Cardiac muscle cell (in vitro differentiated cells and primary cell): ENCODE measurements at regions not wholly inside any gene's neighbourhood (a gene's known extent, or its start where the extent isn't known, plus 50 kb on each side); places are given as distances from the start of the nearest gene placed in this dataset.

Source experiments
- DNase-seq, 2 donors: peaks; one replicate each; pipeline versions ENCODE4 v3.0.0 to v3.0.0-alpha.2; 2010 to 2017; ENCODE audit warnings: low read depth in 1 of 2, low spot score in 1 of 2
- H3K27ac ChIP-seq: fragments of 200-600 bp; sonication (generic); 2 replicates; pipeline ENCODE4 v1.5.1; 2016
- H3K27me3 ChIP-seq: fragments of 200-600 bp; sonication (generic); 2 replicates; pipeline ENCODE4 v1.6.0; 2016; ENCODE audit warnings: control low read depth
- H3K36me3 ChIP-seq: fragments of 200-600 bp; sonication (generic); 2 replicates; pipeline ENCODE4 v1.5.1; 2016; ENCODE audit warnings: control low read depth
- H3K4me1 ChIP-seq: fragments of 200-600 bp; sonication (generic); 2 replicates; pipeline ENCODE4 v1.8.1; 2017; ENCODE audit warnings: low read depth, mild to moderate bottlenecking, mixed run types
- H3K4me3 ChIP-seq: fragments of 200-600 bp; sonication (generic); 2 replicates; pipeline ENCODE4 v1.5.1; 2016; ENCODE audit warnings: mild to moderate bottlenecking
- H3K9me3 ChIP-seq: fragments of 200-600 bp; sonication (generic); 2 replicates; pipeline ENCODE4 v1.5.1; 2017; ENCODE audit warnings: low read depth, mild to moderate bottlenecking, control low read depth
- CTCF ChIP-seq: IDR thresholded peaks from 2 replicates; pipeline ENCODE4 v1.5.1; 2012; ENCODE audit warnings: low read depth, mild to moderate bottlenecking, low read length

GRCh38 chr7:98474558-98474957, 73.7 kb upstream of the BAIAP2L1 start:
- Histone ChIP-seq H3K4me3 (no peak overlapping the region), H3K36me3 (no peaks in the 10 kb centered on the region), H3K27ac (no peak overlapping the region), H3K27me3 (no peaks in the 10 kb centered on the region), H3K4me1 (no peaks in the 10 kb centered on the region), H3K9me3 (no peaks in the 10 kb centered on the region)
- DNase-seq = no peak
- no peak for TF ChIP-seq CTCF

GRCh38 chr7:98472521-98472954, 71.6 kb upstream of the BAIAP2L1 start:
- no peaks in the 10 kb centered on the region for H3K27me3 ChIP-seq
- H3K27ac ChIP-seq = no peak overlapping the region

GRCh38 chr7:98470485-98471240, 69.8 kb upstream of the BAIAP2L1 start:
- Histone ChIP-seq H3K27ac (no peak overlapping the region), H3K9me3 (no peaks in the 10 kb centered on the region), H3K36me3 (no peaks in the 10 kb centered on the region), H3K27me3 (no peaks in the 10 kb centered on the region), H3K4me3 (peak overlapping the region; percentile 32), H3K4me1 (no peaks in the 10 kb centered on the region)
- DNase-seq = peak; percentile 6 to 80
- TF ChIP-seq CTCF = no peak

More at GRCh38 chr7:98472521-98472954, 71.6 kb upstream of the BAIAP2L1 start:
- Histone ChIP-seq H3K4me3 (no peak overlapping the region), H3K9me3 (no peaks in the 10 kb centered on the region), H3K4me1 (no peaks in the 10 kb centered on the region), H3K36me3 (no peaks in the 10 kb centered on the region)
- TF ChIP-seq CTCF = no peak
- DNase-seq = no peak

GRCh38 chr7:98469088-98469487, 68.2 kb upstream of the BAIAP2L1 start:
- Histone ChIP-seq H3K27ac (no peak overlapping the region), H3K4me3 (no peak overlapping the region), H3K9me3 (no peaks in the 10 kb centered on the region), H3K36me3 (no peaks in the 10 kb centered on the region), H3K27me3 (peaks cover 6% of the 10 kb centered on the region), H3K4me1 (no peaks in the 10 kb centered on the region)
- TF ChIP-seq CTCF = no peak
- no peak for DNase-seq

GRCh38 chr7:98467570-98468312, 66.9 kb upstream of the BAIAP2L1 start:
- H3K9me3 ChIP-seq = no peaks in the 10 kb centered on the region
- TF ChIP-seq CTCF = no peak
- no peaks in the 10 kb centered on the region for H3K36me3 ChIP-seq
- H3K27ac ChIP-seq = no peak overlapping the region
- no peak overlapping the region for H3K4me3 ChIP-seq
- DNase-seq = no peak
- H3K27me3 ChIP-seq = peaks cover 6% of the 10 kb centered on the region
- no peaks in the 10 kb centered on the region for H3K4me1 ChIP-seq
